Pulmonary artery endothelial cell (primary cell): ENCODE measurements at regions not wholly inside any gene's neighbourhood (a gene's known extent, or its start where the extent isn't known, plus 50 kb on each side); places are given as distances from the start of the nearest gene placed in this dataset.
"Not testable (repeated sequence)": the region's sequence is repeated elsewhere in the genome, so short reads cannot be mapped to it uniquely, and the experiment has no call there.

ENCODE experiments used
- DNase-seq: peaks from one replicate; pipeline ENCODE4 v3.0.0-alpha.2; 2011; ENCODE audit warnings: low read depth, low spot score

- no peak for DNase-seq
Measured at GRCh38 chr21:41612674-41613532, 104.9 kb upstream of the TMPRSS2 start.

DNA sequence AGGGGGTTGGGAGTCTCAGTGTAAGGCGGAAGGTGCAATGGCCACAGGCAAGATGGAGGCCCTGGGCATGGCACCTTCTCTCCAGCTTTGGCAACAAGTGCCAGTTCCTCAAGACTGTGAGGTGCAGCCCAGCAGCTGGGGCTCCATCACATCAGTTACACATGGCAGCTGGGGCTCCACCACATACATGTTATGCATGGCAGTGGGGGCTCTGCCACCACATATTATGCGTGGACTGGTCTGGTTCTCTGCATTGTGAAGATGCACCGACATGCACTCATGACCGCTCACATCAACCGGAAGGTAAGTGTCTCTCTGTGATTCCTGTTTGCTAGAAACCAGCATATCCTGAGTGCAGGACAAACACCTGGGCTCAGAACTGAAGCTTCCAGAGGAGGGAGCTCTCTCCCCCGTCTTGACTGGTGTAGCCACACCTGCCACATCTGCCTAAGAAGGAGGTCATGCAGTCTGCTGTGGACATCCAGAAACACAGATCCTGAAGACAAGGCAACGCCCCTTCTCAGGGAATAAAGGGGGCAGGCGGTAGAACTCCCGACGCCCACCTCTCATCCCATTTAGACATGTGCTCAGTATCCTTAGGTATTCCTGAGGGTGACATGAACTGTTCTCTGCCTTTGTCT, 104.1 kb upstream of the TMPRSS2 start:
- DNase-seq = no peak

- DNase-seq = no peak
Measured at GRCh38 chr21:41611441-41611840, 103.5 kb upstream of the TMPRSS2 start.

DNA sequence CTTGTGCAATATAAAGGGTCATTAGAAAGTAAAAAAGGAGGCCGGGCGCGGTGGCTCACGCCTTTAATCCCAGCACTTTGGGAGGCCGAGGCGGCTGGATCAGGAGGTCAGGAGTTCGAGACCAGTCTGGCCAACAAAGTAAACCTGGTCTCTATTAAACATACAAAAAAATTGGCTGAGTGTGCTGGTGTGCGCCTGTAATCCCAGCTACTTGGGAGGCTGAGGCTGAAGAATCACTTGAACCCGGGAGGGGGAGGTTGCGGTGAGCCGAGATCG, 102.8 kb upstream of the TMPRSS2 start:
- DNase-seq = not testable (repeated sequence)

- DNase-seq = peak; percentile 13
Measured at GRCh38 chr21:41610042-41610839, 102.3 kb upstream of the TMPRSS2 start.

- DNase-seq = no peak
Measured at GRCh38 chr21:41606706-41607105, 98.7 kb upstream of the TMPRSS2 start.

- DNase-seq = no peak
Measured at GRCh38 chr21:41605934-41606285, 98.0 kb upstream of the TMPRSS2 start.

DNA sequence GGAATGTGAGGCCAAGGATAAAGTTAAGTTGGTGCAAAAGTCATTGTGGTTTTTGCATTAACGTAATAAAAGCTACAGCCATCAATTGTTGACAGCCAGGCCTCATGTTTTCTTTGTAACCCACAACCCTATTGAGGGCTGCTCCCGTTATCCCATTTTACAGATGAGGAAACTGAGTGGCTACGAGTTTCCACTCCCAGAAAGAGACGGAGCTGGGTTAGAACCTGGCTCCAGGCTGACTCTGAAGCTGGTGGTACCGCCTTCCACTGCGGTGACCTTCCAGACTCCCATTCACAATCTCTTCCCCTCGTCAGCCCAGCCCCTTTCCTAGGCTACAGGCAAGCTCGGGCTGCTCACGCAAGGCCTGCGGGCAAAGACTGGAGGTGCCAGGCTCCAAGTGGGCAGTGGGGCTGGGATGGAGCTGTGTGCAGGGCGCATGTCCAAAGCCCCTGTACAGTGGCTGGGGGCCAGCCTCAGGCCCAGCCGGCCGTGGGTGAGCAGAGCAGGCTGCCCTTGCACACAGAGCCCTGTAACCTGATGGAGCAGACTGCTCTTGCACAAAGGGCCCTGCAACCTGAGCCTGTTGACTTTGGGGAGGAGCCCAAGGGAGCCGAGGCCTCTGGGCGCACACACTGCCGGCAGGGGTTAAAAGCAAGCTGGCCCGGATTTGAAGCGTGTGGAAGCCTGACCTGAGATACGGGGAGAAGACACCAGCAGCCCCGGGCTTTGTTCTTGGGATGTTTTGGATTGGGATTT, 97.4 kb upstream of the TMPRSS2 start:
- DNase-seq = no peak

- no peak for DNase-seq
Measured at GRCh38 chr21:41604583-41605041, 96.7 kb upstream of the TMPRSS2 start.

GRCh38 chr21:41603476-41603875, 95.5 kb upstream of the TMPRSS2 start:
- DNase-seq = no peak

- DNase-seq = no peak
Measured at GRCh38 chr21:41602531-41602930, 94.6 kb upstream of the TMPRSS2 start.

- DNase-seq = no peak
Measured at GRCh38 chr21:41601573-41602368, 93.8 kb upstream of the TMPRSS2 start.

- DNase-seq = no peak
Measured at GRCh38 chr21:41600961-41601572, 93.1 kb upstream of the TMPRSS2 start.

- DNase-seq = no peak
Measured at GRCh38 chr21:41600556-41600955, 92.6 kb upstream of the TMPRSS2 start.

DNA sequence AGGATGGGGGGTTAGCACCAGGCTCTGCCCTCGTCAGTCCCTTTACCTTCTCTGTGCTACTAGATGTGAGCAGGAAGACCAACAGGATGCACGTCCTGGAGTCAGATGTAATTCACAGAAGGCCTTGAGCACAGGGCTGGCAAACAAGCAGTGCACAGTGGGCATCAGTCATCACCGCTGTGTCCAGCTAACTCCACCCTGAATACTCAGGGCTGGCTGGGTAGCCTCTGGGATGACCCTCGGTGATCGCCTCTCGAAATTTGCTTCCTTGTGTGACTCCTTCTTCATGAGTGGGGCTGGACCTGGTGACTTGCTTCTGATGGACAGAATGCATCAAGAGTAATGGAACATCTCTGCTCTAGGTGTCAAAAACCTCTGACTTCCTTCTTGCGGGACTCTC, 92.2 kb upstream of the TMPRSS2 start:
- DNase-seq = no peak

DNA sequence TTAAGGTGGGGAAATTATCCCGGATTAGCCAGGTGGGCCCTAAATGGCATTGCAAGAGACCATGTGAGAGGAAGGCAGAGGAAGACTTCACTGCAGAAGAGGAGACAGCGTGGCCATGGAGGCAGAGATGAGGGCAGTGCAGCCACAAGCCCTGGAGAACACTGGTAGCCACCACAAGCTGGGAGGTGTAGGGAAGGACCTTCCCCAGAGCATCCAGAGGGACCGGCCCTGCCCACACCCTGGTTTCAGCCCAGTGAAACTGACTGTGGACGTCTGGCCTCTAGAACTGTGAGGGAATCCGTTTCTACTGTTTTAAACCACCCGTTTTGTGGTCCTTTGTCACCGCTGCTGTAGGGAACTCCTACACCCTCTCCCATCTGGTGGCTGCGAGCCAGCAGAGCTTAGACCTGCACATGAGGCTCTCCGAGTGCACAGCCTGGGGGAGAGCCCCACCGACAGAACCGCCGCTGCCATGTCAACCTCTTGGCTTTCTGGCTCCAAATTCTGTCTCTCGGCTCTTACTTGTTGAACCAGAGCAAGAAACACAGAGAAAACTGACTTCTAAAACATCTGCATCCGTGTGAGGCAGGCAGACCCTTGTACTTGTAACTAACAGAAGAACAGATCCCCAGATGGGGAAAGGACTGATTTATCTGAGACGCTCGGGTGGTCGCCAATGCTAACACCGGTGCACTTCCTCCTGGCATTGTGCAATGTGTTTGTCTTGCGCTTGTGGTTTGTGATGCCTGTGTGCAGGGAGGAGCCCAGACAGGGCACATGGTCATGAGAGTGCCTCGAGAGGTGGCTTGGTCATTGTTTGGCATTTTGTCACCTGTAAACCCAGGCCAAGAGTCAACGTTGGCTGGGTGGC, 90.8 kb upstream of the TMPRSS2 start:
- no peak for DNase-seq

DNA sequence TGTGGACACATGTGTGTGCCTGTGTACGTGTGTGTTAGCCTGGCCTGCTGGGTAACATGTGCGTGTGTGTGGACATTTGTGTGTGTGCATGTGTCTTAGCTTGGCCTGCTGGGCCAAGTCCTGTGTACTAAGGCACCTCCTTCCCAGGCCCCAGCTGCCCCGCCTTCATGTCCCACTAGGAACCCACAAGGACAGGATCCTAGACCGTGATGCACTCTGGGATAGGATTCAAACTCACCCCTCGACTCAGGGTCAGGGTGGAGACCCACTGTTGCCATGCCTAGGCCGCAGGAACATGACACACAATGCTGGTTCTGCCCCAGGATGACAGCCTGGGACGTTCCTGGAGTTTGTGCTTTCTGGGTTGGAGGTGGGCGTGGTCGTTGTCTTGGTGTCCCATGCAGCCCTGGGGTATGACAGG, 89.9 kb upstream of the TMPRSS2 start:
- DNase-seq = no peak

GRCh38 chr21:41597227-41597626, 89.3 kb upstream of the TMPRSS2 start:
- no peak for DNase-seq

DNA sequence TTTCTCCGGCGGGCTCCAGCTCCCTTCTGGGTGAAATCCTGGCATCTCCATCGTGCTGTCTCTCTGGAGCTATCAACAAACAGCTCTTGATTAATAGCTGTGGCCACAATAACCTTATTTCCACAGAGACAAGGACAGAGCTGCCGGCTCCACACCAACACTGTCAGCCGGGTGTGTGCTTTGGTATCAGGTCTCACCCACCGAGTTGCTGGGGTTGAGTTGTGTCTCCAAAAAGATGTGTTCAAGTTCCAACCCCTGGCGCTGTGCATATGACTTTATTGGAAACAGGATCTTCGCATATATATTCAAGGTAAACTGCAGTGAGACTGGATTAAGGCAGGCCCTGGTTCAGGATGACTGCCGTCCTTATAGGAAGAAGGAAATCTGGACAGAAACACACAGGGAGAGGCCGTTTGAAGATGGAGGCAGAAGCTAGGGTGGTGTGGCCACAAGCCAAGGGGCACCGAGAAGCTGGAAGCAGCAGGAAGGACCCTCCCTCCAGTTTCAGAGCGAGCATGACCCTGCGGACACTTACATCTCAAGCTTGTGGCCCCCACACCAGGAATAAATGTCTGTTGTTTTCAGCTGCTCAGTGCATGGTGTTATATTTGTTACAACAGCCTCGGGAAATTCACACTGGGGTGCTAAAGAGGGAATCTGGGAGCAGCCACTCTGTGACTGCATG, 88.4 kb upstream of the TMPRSS2 start:
- DNase-seq = no peak
